GM21515 (cell line): ENCODE measurements at regions not wholly inside any gene's neighbourhood (a gene's known extent, or its start where the extent isn't known, plus 50 kb on each side); places are given as distances from the start of the nearest gene placed in this dataset.

Experiments used
- ATAC-seq: cut with Tn5 transposase; IDR thresholded peaks from one replicate; pipeline ENCODE4 v1.9.1; 2021; ENCODE audit not compliant: unreplicated experiment

- no peak for ATAC-seq
Observed at GRCh38 chr15:70493376-70493775, 270.0 kb downstream of the UACA start.

- ATAC-seq, result peak; percentile 44
Observed at GRCh38 chr15:70492240-70493177, 270.8 kb downstream of the UACA start.

GRCh38 chr15:70491641-70492040, 271.7 kb downstream of the UACA start:
- no peak for ATAC-seq

- no peak for ATAC-seq
Observed at GRCh38 chr15:70491201-70491621, 272.1 kb downstream of the UACA start.

GRCh38 chr15:70490838-70491155, 272.6 kb downstream of the UACA start:
- no peak for ATAC-seq

- no peak for ATAC-seq
Observed at GRCh38 chr15:70490148-70490837, 273.1 kb downstream of the UACA start.

GRCh38 chr15:70488941-70489848, 274.2 kb downstream of the UACA start:
- no peak for ATAC-seq

- no peak for ATAC-seq
Observed at GRCh38 chr15:70488002-70488605, 275.3 kb downstream of the UACA start.

- no peak for ATAC-seq
Observed at GRCh38 chr15:70487387-70487740, 276.0 kb downstream of the UACA start.

GRCh38 chr15:70486451-70487386, 276.6 kb downstream of the UACA start:
- ATAC-seq, result peak; percentile 55

- ATAC-seq, result no peak
Observed at GRCh38 chr15:70486012-70486411, 277.3 kb downstream of the UACA start.

- no peak for ATAC-seq
Observed at GRCh38 chr15:70484993-70485392, 278.4 kb downstream of the UACA start.

GRCh38 chr15:70483513-70483912, 279.8 kb downstream of the UACA start:
- no peak for ATAC-seq

GRCh38 chr15:70480196-70480856, 283.0 kb downstream of the UACA start:
- ATAC-seq, result peak; percentile 40

- peak; percentile 44 for ATAC-seq
Observed at GRCh38 chr15:70479785-70480184, 283.6 kb downstream of the UACA start.

GRCh38 chr15:70479056-70479455, 284.3 kb downstream of the UACA start:
- no peak for ATAC-seq

- no peak for ATAC-seq
Observed at GRCh38 chr15:70478251-70478990, 284.9 kb downstream of the UACA start.

GRCh38 chr15:70477750-70478250, 285.6 kb downstream of the UACA start:
- ATAC-seq, result no peak
